Vagina (tissue), 2 donors: ENCODE measurements at regions not wholly inside any gene's neighbourhood (a gene's known extent, or its start where the extent isn't known, plus 50 kb on each side); places are given as distances from the start of the nearest gene placed in this dataset.

Source experiments
- CTCF ChIP-seq, 3 experiments: fragments of 450-650 bp in 2 of 3; fragments of 200-600 bp in 1 of 3; sonication (generic) in 1 of 3; IDR thresholded peaks; one replicate each; pipeline ENCODE4 v1.5.1; 2017 to 2019; ENCODE audit warnings: antibody characterized with exemption in 3 of 3, mild to moderate bottlenecking in 2 of 3, moderate library complexity in 2 of 3
- POLR2AphosphoS5 ChIP-seq, 2 donors: sonication (generic); formaldehyde crosslinking; IDR thresholded peaks; one replicate each; pipeline ENCODE4 v1.9.0; 2017; ENCODE audit warnings: antibody characterized with exemption in 2 of 2, mild to moderate bottlenecking in 2 of 2, low read depth in 1 of 2; ENCODE audit not compliant: insufficient read depth in 1 of 2

GRCh38 chr13:72539925-72540324 lies 187.5 kb downstream of the MZT1 start:
- TF ChIP-seq CTCF (IDR thresholded peaks at IDR 0.05) (no peak), POLR2AphosphoS5 (IDR thresholded peaks at IDR 0.05; ENCODE audit: insufficient read depth in 1 of 2, low read depth in 1 of 2) (no peak)
